ENCODE measurements at regions not wholly inside any gene's neighbourhood (a gene's known extent, or its start where the extent isn't known, plus 50 kb on each side); places are given as distances from the start of the nearest gene placed in this dataset.

- TF ChIP-seq CTCF (IDR thresholded peaks at IDR 0.05) (no peak), POLR2A (IDR thresholded peaks at IDR 0.05) (no peak)
Observed at GRCh38 chrX:39948582-39948981, 149.2 kb downstream of the BCOR start.

Data from body of pancreas (tissue), 4 donors.